Body of pancreas (tissue), 4 donors: ENCODE measurements at regions not wholly inside any gene's neighbourhood (a gene's known extent, or its start where the extent isn't known, plus 50 kb on each side); places are given as distances from the start of the nearest gene placed in this dataset.

Source experiments
- POLR2A ChIP-seq, 3 donors: fragments of 450-650 bp; IDR thresholded peaks; one replicate each; pipeline ENCODE4 v1.6.1; 2016; ENCODE audit warnings: antibody characterized with exemption in 3 of 3, mild to moderate bottlenecking in 2 of 3
- TF ChIP-seq, protein P1 (sequence below), 7 experiments: fragments of 450-650 bp in 4 of 7; fragments of 200-600 bp in 3 of 7; sonication (generic) in 3 of 7; IDR thresholded peaks; one replicate each; pipeline ENCODE4 v1.5.1; 2016 to 2019; ENCODE audit warnings: antibody characterized with exemption in 7 of 7

DNA sequence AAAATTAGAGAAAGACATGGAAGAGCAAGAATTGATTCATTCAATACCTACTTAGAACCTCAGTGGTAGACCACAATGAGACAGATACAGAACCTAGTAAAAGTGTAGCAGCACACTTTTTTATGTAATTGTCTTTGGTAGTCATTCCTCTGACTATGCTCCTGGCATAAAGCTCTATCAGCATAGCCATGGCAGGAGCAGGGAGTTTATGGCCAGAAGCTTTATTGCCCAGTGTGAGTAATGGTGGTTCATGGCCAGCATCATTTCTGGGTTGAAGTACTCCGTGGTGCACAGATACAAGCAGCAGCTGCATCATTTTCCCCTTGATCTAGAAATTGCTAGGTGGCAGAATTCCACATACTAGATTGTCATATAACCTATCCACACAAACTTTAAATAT lies 352.6 kb downstream of the TBC1D4 start:
- no peak for TF ChIP-seq POLR2A (IDR thresholded peaks at IDR 0.05)
- TF ChIP-seq, protein P1, sequence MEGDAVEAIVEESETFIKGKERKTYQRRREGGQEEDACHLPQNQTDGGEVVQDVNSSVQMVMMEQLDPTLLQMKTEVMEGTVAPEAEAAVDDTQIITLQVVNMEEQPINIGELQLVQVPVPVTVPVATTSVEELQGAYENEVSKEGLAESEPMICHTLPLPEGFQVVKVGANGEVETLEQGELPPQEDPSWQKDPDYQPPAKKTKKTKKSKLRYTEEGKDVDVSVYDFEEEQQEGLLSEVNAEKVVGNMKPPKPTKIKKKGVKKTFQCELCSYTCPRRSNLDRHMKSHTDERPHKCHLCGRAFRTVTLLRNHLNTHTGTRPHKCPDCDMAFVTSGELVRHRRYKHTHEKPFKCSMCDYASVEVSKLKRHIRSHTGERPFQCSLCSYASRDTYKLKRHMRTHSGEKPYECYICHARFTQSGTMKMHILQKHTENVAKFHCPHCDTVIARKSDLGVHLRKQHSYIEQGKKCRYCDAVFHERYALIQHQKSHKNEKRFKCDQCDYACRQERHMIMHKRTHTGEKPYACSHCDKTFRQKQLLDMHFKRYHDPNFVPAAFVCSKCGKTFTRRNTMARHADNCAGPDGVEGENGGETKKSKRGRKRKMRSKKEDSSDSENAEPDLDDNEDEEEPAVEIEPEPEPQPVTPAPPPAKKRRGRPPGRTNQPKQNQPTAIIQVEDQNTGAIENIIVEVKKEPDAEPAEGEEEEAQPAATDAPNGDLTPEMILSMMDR (IDR thresholded peaks at IDR 0.05): no peak
